Sciatic nerve (tissue), 2 donors: ENCODE measurements at regions not wholly inside any gene's neighbourhood (a gene's known extent, or its start where the extent isn't known, plus 50 kb on each side); places are given as distances from the start of the nearest gene placed in this dataset.
"Not testable (repeated sequence)": the region's sequence is repeated elsewhere in the genome, so short reads cannot be mapped to it uniquely, and the experiment has no call there.

ENCODE experiments used
- ATAC-seq: fragments of 200-7000 bp; cut with Tn5 transposase; one replicate; pipeline ENCODE4 v1.9.1; 2020; ENCODE audit warnings: mild to moderate bottlenecking, moderate library complexity
- DNase-seq: peaks from one replicate; pipeline ENCODE4 v3.0.0-alpha.2; 2020; ENCODE audit warnings: low spot score
- intact Hi-C: fragments of 100-400 bp; cut with DNase I; formaldehyde crosslinking; loops from one replicate; pipeline ENCODE4 v1.14.2; 2022
- donor health status: DM: no; HTN: no; CAD: no.
- donor health status: DM: no; HTN: no; CAD: no.

DNA sequence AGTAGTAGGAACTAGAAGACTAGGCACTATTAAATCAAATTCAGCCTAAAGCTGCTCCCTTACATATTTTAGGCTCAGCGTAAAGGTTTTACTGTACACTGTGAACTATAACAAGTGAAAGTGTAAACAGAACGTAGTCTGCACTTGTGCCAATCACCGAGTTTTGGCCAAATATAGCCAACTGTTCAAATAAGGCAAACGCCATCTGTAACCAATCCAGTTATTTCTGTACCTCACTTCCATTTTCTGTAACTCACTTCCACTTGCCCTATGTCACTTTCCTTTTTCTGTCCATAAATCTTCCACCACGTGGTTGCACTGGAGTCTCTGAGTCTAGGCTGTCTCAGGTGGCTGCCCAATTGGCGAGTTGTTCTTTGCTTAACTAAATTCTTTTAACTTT, 2132.2 kb downstream of the LRRC4C start:
- intact Hi-C loops = no loop called here
- ATAC-seq = no peak
- DNase-seq = no peak

DNA sequence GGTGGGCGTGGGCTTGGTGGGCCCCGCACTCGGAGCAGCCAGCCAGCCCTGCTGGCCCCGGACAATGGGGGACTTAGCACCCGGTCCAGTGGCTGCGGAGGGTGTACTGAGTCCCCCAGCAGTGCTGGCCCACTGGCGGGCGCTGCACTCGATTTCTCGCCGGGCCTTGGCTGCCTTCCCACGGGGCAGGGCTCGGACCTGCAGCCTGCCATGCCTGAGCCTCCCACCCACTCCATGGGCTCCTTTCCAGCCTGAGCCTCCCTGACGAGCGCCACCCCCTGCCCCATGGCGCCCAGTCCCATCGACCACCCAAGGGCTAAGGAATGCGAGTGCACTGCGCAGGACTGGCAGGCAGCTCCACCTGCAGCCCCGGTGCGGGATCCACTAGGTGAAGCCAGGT, 2147.6 kb downstream of the LRRC4C start:
- intact Hi-C loops, ATAC-seq, DNase-seq: not testable (repeated sequence)

DNA sequence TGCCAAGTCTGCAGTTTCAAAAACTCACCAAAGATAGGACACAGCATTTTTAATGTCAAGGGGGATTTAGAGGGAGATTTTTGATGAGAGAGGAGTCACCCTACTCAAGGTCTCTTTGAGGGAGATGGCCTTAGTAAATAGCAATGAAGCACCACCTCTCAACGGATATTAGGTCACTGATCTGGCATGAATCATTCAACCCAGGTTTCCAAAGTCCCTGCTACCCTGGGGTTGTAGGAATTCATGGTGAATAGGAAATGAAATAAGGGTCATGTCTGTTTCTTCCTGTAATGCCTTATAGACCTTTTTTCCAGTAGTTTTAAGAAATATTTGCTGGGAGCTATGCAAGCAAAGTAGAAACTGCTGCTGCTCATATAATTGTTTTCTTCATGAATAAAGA, 2154.9 kb downstream of the LRRC4C start:
- DNase-seq = no peak
- ATAC-seq = no peak
- intact Hi-C loops = no loop called here

DNA sequence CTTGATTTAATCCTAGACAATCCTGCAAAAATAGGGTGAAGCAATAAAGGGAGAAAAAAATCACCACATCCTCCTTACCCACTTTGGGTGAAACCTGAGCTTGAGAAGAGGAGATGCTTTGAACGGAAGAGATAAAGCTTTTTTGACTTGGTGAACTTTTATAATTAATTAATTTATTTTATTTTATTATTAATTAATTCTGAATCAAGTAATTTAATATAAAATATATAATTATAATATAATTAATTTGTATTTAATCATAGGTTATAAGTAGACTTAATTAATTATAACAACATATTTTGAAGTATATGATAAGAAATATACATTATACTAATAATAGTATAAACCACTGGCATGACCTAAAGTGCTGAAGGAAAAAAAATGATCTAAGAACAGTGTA, 2164.8 kb downstream of the LRRC4C start:
- intact Hi-C loops = no loop called here
- ATAC-seq = no peak

DNA sequence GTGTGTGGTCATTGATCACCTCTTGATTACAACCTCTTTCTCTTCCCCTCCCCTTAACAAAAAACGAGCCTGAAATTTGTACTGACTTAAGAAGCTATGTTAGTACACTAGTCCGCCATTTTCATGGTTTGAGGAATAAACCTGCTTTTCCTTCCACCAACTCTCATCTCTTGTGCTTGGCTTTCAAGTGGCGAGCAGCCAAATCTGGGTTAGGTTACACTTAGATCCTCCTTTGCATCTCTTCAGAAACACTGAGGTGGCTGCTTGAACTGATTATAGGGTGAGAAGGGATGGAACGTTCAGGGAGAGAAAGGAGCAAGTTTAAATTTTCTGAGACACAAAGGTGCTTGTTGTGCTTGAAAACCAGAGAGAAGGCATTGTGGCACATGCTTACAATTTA, 2171.4 kb downstream of the LRRC4C start:
- DNase-seq (no peak), ATAC-seq (no peak)
- intact Hi-C loops = no loop called here

More for the DNA sequence above, 2164.8 kb downstream of the LRRC4C start:
- no peak for DNase-seq

DNA sequence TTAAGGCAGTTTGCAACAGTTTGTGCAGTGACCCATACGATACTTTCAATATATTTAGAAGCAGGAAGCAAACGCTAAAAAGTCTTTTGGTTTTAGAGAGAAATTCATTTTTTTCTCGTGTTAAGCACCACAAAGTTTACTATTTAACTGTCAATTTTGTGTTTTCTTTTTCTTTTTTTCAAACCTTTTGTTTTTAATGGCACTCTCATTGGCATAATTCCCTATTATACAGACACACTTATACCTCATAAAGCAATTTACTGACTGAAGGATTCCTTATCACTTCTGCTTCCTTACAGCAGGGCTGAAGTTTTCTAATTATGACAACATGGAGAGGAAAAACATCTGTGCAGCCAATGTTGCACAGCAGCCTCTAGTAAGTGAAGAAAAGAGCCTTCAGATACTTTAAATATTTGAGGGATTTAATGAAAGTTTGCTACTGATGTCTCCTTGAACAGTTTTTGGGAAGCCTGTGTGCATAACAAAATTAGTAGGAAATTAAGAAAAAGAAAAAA, 2191.2 kb downstream of the LRRC4C start:
- no peak for DNase-seq
- ATAC-seq = no peak
- intact Hi-C loops = no loop called here

DNA sequence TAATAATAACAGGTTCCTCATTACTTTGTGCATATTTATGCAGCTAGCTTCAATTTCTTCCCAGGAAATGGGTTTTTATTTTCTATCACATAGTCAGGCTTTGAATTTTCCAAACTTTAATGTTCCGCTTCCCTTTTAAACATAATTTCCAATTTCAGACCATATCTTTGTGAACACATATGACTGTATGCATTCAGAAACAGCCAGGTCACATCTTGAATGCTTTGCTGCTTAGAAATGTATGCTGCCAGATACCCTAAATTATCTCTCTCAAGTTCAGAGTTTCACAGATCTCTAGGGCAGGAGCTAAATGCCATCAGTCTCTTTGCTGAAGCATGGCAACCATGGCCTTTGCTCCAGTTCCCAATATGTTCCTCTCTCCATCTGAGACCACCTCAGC, 2203.8 kb downstream of the LRRC4C start:
- DNase-seq (no peak), ATAC-seq (no peak)
- intact Hi-C loops = no loop called here

DNA sequence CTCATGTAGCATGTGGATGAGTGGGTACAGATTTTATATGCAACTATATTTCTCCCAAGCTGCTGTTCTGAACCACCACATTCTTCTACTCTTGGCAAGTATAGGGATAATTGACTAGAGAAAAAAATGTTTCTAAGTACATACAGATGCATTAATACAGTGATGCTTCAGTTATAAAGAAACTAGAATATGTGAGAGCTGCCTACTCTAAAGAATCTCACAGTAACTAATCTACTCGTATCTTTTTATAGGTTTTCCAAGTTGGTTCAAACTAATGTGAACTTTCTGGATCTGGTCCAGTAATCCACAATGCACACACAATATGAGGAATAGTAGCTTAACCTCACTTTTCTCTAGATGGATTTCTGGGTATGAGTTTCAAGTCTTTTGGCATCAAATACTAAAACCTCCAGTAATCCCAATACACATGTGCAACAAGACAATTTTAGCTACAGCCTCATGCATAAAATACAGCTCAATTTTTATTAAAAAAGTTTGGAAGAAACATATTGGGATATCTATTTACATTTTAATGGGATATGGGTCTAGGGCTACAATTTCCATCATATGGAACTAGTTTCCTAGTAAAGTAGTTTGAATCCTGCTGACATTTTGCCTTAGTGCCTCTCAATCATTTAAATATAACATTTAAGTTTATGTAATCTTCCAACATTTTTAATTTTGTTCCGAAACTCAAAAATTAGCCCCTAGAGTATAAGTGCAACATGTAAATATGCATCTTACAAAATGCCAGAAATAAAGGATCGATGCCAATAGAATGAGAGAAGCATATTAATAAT, 2209.7 kb downstream of the LRRC4C start:
- intact Hi-C loops = no loop called here
- DNase-seq (no peak), ATAC-seq (no peak)

DNA sequence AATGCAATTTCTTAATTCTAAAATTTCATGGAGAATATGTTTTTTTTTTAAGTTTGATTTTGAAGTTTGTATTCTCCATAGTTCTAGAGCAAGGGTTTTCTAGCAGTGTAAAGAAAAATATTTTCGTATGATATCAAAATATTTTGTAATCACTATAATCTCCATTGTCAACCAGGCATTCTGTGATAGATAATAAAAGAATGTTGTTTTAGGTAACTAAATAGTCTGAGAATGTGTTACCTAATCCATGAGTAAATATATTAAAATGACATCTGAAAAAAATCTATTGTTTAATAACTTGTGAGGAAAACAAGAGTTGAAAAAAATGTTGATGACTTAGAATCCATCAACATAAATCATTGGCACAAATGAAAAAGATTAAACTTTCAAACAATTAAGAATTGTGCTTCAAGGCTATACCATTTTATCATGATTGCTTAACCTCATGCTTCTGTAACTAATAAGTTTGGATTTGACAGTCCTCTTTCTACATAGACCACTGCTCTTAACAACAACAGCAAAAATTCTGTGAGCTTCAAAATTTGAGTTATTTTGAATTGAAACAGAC, 2211.8 kb downstream of the LRRC4C start:
- no peak for ATAC-seq
- intact Hi-C loops = no loop called here
- DNase-seq = no peak

DNA sequence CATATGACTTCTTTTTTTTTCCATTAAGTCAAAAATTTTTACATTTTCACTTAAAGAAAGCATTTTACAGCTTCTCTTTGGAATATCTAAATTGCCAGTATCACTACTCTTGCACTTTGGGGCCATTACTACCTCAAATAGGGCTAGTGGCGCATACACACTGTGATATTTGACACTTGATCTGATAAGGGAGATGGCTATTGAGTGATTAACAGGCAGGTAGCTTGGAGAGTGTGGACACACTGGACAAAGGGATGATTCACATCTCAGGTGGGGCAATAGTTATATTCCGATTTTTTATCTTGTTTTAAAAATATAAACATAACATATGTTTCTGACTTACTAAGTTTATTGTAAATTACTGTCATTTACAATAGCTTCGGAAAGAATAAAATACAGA, 2219.9 kb downstream of the LRRC4C start:
- intact Hi-C loops = no loop called here
- DNase-seq = no peak
- no peak for ATAC-seq

DNA sequence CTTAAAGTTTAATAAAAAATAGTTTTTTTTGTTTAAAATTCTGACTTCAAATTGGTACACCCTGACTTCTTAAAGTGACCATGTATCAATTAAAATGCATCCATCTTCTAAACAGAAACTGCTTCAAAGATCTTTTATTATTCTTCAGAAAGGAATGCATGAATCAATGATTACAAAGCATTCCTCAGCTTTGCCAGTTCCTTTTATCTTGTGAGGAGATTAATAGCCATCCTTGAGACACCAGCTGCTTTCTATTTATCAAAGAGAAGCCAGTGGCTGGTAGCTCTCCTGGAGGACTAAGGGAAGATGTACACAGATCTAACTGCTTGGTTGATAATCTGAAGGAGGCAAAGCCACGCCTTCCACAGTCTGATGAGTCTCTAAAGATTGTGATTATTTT, 2222.5 kb downstream of the LRRC4C start:
- DNase-seq (no peak), ATAC-seq (no peak)
- intact Hi-C loops = no loop called here

DNA sequence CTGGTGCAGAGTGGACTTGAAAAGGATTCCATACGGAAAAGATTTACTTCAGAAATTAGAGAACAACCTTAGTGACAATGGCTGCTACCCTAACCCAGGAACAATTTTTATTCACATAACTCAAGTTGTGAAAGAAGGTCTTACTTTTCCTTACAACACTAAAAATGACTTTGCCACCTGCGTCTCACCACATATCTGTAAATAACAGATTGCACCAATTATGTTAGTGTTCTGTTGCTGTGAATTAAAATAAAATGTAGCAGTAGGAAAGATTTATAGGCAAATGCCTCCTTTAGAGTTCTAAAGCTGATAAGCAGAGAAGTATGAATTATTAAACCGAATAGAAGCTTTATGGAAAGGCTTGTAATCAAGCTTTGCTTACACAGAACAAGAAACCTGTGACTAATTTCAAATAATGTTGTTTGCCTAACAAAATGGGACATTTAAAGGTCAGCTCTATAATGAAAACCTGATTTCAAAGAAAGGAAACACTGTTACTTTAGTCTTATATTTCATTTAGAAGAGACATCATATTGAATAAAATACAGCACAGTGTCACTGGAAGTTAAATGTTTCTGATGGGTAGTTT, 2237.8 kb downstream of the LRRC4C start:
- intact Hi-C loops = no loop called here
- ATAC-seq = no peak

DNA sequence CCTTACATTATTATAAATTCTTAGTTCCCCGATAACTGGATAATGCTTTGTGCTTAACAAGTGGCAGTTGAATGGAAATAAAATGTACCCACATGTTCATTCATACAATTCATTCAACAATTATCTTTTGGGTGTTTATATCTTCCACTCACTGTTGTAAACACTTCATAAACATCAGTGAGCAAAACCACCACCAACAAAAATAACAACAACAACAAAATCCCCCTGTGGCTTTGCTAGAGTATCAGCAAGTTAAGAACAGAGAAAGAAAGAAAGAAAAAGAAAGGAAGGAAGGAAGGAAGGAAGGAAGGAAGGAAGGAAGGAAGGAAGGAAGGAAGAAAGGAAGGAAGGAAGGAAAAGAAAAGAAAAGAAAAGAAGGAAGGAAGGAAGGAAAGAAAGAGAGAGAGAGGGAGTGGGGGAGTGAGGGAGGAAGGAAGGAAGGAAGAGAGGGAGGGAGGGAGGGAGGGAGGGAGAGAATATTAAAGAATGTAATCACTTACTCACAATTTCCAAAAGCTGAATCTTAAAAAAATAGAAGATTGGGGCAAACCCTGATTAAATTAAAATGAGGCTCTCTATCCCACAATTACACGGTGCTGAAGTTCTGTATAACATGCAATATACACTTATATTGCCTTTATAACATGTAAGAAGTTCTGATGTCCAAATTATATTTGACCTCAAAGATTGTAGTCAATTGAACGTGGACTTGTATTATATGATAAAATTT, 2238.8 kb downstream of the LRRC4C start:
- no peak for DNase-seq
- intact Hi-C loops = no loop called here
- ATAC-seq = no peak

More for the DNA sequence above, 2237.8 kb downstream of the LRRC4C start:
- DNase-seq = no peak

DNA sequence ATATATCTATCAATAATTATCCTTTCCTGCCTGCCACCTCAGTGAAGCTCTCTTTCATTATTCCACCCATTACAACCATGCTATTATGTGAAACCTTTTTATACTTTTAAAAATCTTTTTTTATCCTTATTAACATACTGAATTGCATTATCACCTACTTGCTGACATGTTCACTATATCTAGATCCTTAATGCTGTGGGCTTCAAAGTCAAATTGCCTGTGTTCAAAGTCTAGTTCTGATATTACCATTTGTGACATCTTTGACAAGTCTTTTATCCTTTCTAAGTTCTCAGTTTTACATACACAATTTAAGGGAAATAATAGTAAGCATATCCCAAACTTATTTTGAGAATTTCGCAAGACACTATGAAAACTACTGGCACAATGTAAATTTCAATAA, 2239.4 kb downstream of the LRRC4C start:
- no peak for DNase-seq
- no peak for ATAC-seq
- intact Hi-C loops = no loop called here

DNA sequence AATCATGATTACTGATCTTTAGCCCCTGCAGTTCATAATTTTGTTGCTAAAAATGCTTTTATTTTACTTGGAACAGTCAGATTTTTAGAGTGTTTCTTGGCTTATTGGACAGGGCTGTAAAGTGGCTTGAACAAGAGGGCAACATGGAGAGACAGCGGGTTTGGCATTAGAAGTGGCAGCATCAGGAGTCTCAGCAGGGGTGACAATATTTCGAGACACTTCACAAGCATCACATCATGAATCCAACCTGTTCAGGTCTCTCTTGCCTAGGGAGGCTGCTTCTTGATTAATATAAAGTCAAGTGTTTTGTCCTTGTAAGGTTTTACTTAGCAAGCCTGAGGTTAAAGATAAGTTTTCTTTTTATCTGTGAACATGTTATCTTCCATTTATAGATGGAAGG, 2249.5 kb downstream of the LRRC4C start:
- DNase-seq (no peak), ATAC-seq (no peak)
- intact Hi-C loops = no loop called here

DNA sequence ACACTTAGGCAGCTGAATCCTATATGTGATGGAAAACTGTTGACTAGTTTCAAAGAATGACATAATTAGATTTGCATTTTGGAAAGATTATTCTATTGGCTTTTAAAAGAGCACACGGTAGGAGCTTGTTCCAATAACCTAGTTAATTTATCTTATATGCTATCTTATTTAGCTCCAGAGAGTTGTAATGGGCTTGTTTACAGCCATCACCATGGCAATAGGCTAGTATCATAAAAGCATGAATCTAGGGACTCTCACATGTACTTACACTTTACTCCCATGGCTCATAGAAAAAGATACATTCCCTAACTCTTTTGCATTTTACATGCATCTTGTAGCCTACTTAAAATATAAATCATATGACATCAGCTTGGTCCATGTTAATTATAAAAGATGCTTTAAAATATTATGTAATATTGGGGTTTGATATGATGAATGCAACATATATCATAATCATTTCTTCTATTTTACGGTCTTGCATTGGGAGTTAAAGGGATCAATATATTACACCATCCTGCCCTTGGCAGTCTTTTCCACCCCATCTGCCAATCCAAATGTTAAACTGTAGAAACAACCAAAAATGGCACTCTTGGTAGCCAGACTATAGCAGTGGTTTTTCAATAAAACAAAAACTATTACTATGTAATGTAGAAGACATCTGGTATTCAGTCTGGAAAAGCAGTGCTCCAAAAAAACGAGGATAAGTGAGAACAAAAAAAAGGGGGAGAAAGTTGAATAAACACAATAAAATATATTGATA, 2254.0 kb downstream of the LRRC4C start:
- intact Hi-C loops = no loop called here
- ATAC-seq (no peak), DNase-seq (no peak)

DNA sequence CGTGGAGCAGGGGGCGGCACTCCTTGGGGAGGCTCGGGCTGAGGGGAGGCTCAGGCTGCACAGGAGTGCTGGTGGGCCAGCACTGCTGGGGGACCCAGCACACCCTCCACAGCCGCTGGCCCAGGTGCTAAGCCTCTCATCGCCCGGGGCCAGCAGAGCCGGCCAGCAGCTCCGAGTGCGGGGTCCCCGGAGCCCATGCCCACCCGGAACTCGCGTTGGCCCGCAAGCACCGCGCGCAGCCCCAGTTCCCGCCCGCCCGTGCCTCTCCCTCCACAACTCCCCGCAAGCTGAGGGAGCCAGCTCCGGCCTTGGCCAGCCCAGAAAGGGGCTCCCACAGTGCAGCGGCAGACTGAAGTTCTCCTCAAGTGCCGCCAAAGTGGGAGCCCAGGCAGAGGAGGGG, 2266.8 kb downstream of the LRRC4C start:
- intact Hi-C loops = no loop called here
- DNase-seq (no peak), ATAC-seq (no peak)

DNA sequence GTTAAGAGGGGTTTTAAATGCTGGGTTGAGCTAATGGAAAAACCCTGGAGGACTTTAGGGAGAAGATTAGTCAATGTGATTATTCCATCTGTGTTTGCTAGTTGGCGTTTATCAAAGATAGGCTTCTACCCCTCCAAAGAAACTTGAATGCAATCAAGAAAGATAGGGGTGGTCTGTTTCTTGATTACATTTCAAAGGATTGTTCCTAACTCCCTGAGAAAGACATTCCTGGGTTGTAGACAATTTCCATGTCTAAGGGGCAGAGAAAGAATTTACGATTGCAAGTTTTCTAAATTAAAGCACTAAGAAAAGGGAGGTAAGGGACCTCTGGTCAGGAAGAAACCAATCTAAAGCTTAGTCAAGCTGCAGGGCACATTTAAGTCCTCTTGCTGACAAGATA, 2268.7 kb downstream of the LRRC4C start:
- ATAC-seq = no peak
- DNase-seq = no peak
- intact Hi-C loops = no loop called here

DNA sequence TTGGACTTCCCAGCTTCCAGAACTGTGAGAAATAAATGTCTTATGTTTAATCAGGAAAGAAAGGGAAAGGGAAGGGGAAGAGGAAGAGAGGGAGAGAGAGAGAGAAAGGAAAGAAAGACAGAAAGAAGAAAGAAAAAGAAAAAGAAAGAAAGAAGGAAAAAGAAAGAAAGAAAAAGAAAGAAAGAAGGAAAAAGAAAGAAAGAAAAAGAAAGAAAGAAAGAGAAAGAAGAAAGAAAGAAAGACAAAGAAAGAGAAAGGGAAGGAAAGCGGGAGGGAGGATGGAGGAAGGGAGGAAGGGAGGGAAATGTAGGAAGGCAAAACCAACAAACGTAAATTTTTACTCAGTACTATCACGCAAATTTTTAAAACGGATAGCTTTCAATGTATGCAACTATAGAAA, 2281.8 kb downstream of the LRRC4C start:
- intact Hi-C loops = no loop called here
- no peak for ATAC-seq
- no peak for DNase-seq
